ENCODE measurements at regions not wholly inside any gene's neighbourhood (a gene's known extent, or its start where the extent isn't known, plus 50 kb on each side); places are given as distances from the start of the nearest gene placed in this dataset.

- Histone ChIP-seq H3K4me3 (no peak overlapping the region), H3K4me1 (ENCODE audit: control insufficient read depth in 5 of 5, insufficient read depth in 5 of 5, low read length in 5 of 5) (peaks cover 4 to 52% (median 28%) of the 10 kb centered on the region in 5 donors), H3K9me3 (ENCODE audit: control insufficient read depth in 4 of 4, insufficient read depth in 3 of 4, low read length in 3 of 4) (no peaks in the 10 kb centered on the region), H3K36me3 (ENCODE audit: control insufficient read depth in 4 of 4, insufficient read depth in 4 of 4, low read length in 4 of 4) (no peaks in the 10 kb centered on the region), H3K27ac (ENCODE audit: low read depth in 1 of 2, low read length in 1 of 2) (peak overlapping the region; percentile 33 to 94), H3K9ac (ENCODE audit: insufficient read depth in 1 of 2, low read length in 2 of 2) (no peak overlapping the region), H3K27me3 (ENCODE audit: control insufficient read depth in 3 of 3, insufficient read depth in 3 of 3, low read length in 2 of 3) (no peaks in the 10 kb centered on the region)
- DNase-seq (peak in 2 of 3 donors; percentile 31 to 40), ATAC-seq (ENCODE audit: insufficient read depth, low FRiP score) (no peak)
- no peak for TF ChIP-seq CTCF (IDR thresholded peaks at IDR 0.05; ENCODE audit: control extremely low read depth, extremely low read depth)
- WGBS, 2 donors = 85 to 87% methylated on average over 2 of the region's 2 CpGs
These were observed 142.6 kb upstream of the CAV2 start for GRCh38 chr7:116356979-116357378.

GRCh38 chr7:116357781-116358670 lies 141.5 kb upstream of the CAV2 start:
- peaks cover 4 to 48% (median 25%) of the 10 kb centered on the region in 5 donors for H3K4me1 ChIP-seq (ENCODE audit: control insufficient read depth in 5 of 5, insufficient read depth in 5 of 5, low read length in 5 of 5)
- DNase-seq (no peak), ATAC-seq (ENCODE audit: insufficient read depth, low FRiP score) (no peak)
- WGBS, 2 donors = 85 to 87% methylated on average over 5 of the region's 5 CpGs
- no peak overlapping the region for H3K9ac ChIP-seq (ENCODE audit: insufficient read depth in 1 of 2, low read length in 2 of 2)
- H3K4me3 ChIP-seq = no peak overlapping the region
- no peaks in the 10 kb centered on the region for H3K36me3 ChIP-seq (ENCODE audit: control insufficient read depth in 4 of 4, insufficient read depth in 4 of 4, low read length in 4 of 4)
- no peaks in the 10 kb centered on the region for H3K9me3 ChIP-seq (ENCODE audit: control insufficient read depth in 4 of 4, insufficient read depth in 3 of 4, low read length in 3 of 4)
- peak overlapping the region; percentile 53 to 86 for H3K27ac ChIP-seq (ENCODE audit: low read depth in 1 of 2, low read length in 1 of 2)
- no peak for TF ChIP-seq CTCF (IDR thresholded peaks at IDR 0.05; ENCODE audit: control extremely low read depth, extremely low read depth)
- no peaks in the 10 kb centered on the region for H3K27me3 ChIP-seq (ENCODE audit: control insufficient read depth in 3 of 3, insufficient read depth in 3 of 3, low read length in 2 of 3)

- H3K9me3 ChIP-seq (ENCODE audit: control insufficient read depth in 4 of 4, insufficient read depth in 3 of 4, low read length in 3 of 4) = no peaks in the 10 kb centered on the region
- peaks cover 0 to 16% (median 8%) of the 10 kb centered on the region in 5 donors for H3K4me1 ChIP-seq (ENCODE audit: control insufficient read depth in 5 of 5, insufficient read depth in 5 of 5, low read length in 5 of 5)
- DNase-seq (peak in 1 of 3 donors; percentile 29), ATAC-seq (ENCODE audit: insufficient read depth, low FRiP score) (no peak)
- TF ChIP-seq CTCF (IDR thresholded peaks at IDR 0.05; ENCODE audit: control extremely low read depth, extremely low read depth) = no peak
- no peak overlapping the region for H3K9ac ChIP-seq (ENCODE audit: insufficient read depth in 1 of 2, low read length in 2 of 2)
- WGBS, 2 donors = 91 to 97% methylated on average over 3 of the region's 3 CpGs
- H3K36me3 ChIP-seq (ENCODE audit: control insufficient read depth in 4 of 4, insufficient read depth in 4 of 4, low read length in 4 of 4) = no peaks in the 10 kb centered on the region
- H3K27ac ChIP-seq (ENCODE audit: low read depth in 1 of 2, low read length in 1 of 2) = no peak overlapping the region
- no peak overlapping the region for H3K4me3 ChIP-seq
- no peaks in the 10 kb centered on the region for H3K27me3 ChIP-seq (ENCODE audit: control insufficient read depth in 3 of 3, insufficient read depth in 3 of 3, low read length in 2 of 3)
These were observed 137.8 kb upstream of the CAV2 start for GRCh38 chr7:116361767-116362166.
